Gastroesophageal sphincter (tissue), 4 donors: ENCODE measurements at regions not wholly inside any gene's neighbourhood (a gene's known extent, or its start where the extent isn't known, plus 50 kb on each side); places are given as distances from the start of the nearest gene placed in this dataset.

Experiments
- ATAC-seq: fragments of 150-250 bp; one replicate; pipeline ENCODE4 v1.9.1; 2016; ENCODE audit warnings: mild to moderate bottlenecking, moderate library complexity
- H3K27ac ChIP-seq, 4 donors: fragments of 200-600 bp; sonication (generic) in 3 of 4; 1 replicate in 3 of 4; 2 replicates in 1 of 4; pipeline ENCODE4 v1.5.1; 2016 to 2019
- H3K27me3 ChIP-seq: fragments of 200-600 bp; sonication (generic); one replicate; pipeline ENCODE4 v1.5.1; 2019
- H3K36me3 ChIP-seq, 2 donors: fragments of 200-600 bp; sonication (generic); one replicate each; pipeline ENCODE4 v1.5.1; 2019; ENCODE audit warnings: control low read depth in 1 of 2
- H3K4me1 ChIP-seq, 3 donors: fragments of 200-600 bp; sonication (generic); 1 replicate in 2 of 3; 2 replicates in 1 of 3; pipeline ENCODE4 v1.5.1; 2016 to 2019; ENCODE audit warnings: control low read depth in 2 of 3
- H3K4me3 ChIP-seq, 2 donors: fragments of 200-600 bp; sonication (generic); one replicate each; pipeline ENCODE4 v1.5.1; 2019; ENCODE audit warnings: mild to moderate bottlenecking in 1 of 2, moderate library complexity in 1 of 2
- H3K9me3 ChIP-seq, 3 donors: fragments of 200-600 bp; sonication (generic); one replicate each; pipeline ENCODE4 v1.5.1; 2017 to 2019; ENCODE audit warnings: control low read depth in 2 of 3
- CTCF ChIP-seq, 4 experiments: fragments of 200-600 bp in 2 of 4; fragments of 450-650 bp in 2 of 4; sonication (generic) in 1 of 4; IDR thresholded peaks; one replicate each; pipeline ENCODE4 v1.5.1; 2017 to 2019; ENCODE audit warnings: antibody characterized with exemption in 4 of 4, mild to moderate bottlenecking in 2 of 4, moderate library complexity in 2 of 4
- EP300 ChIP-seq: sonication (generic); formaldehyde crosslinking; IDR thresholded peaks from one replicate; pipeline ENCODE4 v1.6.1; 2017; ENCODE audit warnings: antibody characterized with exemption, mild to moderate bottlenecking
- POLR2A ChIP-seq, 2 donors: fragments of 450-650 bp; IDR thresholded peaks; one replicate each; pipeline ENCODE4 v1.6.1; 2017; ENCODE audit warnings: antibody characterized with exemption in 2 of 2, mild to moderate bottlenecking in 2 of 2, moderate library complexity in 1 of 2
- POLR2AphosphoS5 ChIP-seq: sonication (generic); formaldehyde crosslinking; IDR thresholded peaks from one replicate; pipeline ENCODE4 v1.6.1; 2017; ENCODE audit warnings: antibody characterized with exemption
- WGBS, 2 donors: methylation state at CpG; one replicate each; pipeline ENCODE4 v1.1.5; 2018; ENCODE audit warnings: low coverage in 1 of 2; 5-methylcytosine and 5-hydroxymethylcytosine counted together

- 90 to 98% methylated on average over 4 of the region's 4 CpGs for WGBS, 2 donors
- H3K27me3 ChIP-seq: no peaks in the 10 kb centered on the region
- no peak overlapping the region for H3K27ac ChIP-seq
- ATAC-seq: no peak
- no peak for TF ChIP-seq EP300
- H3K36me3 ChIP-seq: no peaks in the 10 kb centered on the region
- H3K4me3 ChIP-seq: no peak overlapping the region
- H3K4me1 ChIP-seq: no peaks in the 10 kb centered on the region
- no peaks in the 10 kb centered on the region for H3K9me3 ChIP-seq
Measured at GRCh38 chr1:218695525-218695924, 350.4 kb downstream of the TGFB2 start.

GRCh38 chr1:218698141-218698540 is 353.0 kb downstream of the TGFB2 start:
- TF ChIP-seq CTCF (IDR thresholded peaks at IDR 0.05) (no peak), POLR2AphosphoS5 (no peak), EP300 (no peak), POLR2A (IDR thresholded peaks at IDR 0.05) (no peak)
- H3K4me1 ChIP-seq: peaks cover 0 to 4% (median 0%) of the 10 kb centered on the region in 3 donors
- H3K9me3 ChIP-seq: no peaks in the 10 kb centered on the region
- no peaks in the 10 kb centered on the region for H3K27me3 ChIP-seq
- ATAC-seq: no peak
- no peaks in the 10 kb centered on the region for H3K36me3 ChIP-seq
- no peak overlapping the region for H3K4me3 ChIP-seq
- H3K27ac ChIP-seq: no peak overlapping the region

DNA sequence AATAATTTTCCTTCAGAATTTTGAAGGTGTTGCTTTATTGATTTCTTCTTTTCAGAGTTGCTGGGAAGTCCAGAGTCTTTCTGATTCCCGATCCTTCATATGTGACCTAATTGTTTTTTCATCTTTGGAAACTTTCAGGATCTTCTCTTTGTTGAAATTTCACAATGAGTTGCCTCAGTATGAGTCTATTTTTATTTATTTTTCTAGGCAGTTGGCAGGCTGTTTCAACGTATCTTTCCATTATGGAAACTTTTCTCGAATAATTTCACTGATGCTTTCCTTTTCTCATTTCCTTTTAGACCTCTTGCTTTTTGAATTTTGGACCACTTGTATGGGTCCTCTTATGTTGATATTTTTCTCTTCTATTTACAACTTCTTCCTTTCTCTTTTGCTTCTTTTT is 354.3 kb downstream of the TGFB2 start:
- Histone ChIP-seq H3K27me3 (no peaks in the 10 kb centered on the region), H3K27ac (no peak overlapping the region), H3K36me3 (no peaks in the 10 kb centered on the region), H3K4me1 (peaks cover 0 to 4% (median 0%) of the 10 kb centered on the region in 3 donors), H3K4me3 (no peak overlapping the region), H3K9me3 (no peaks in the 10 kb centered on the region)
- WGBS, 2 donors: 54 to 57% methylated on average over 3 of the region's 3 CpGs
- no peak for TF ChIP-seq EP300
- TF ChIP-seq POLR2AphosphoS5: no peak
- no peak for TF ChIP-seq POLR2A (IDR thresholded peaks at IDR 0.05)
- no peak for TF ChIP-seq CTCF (IDR thresholded peaks at IDR 0.05)
- no peak for ATAC-seq

GRCh38 chr1:218699865-218700264 is 354.7 kb downstream of the TGFB2 start:
- ATAC-seq: no peak
- WGBS, 2 donors: 94 to 100% methylated on average over 1 to 2 of the region's 2 CpGs
- H3K4me1 ChIP-seq: peaks cover 0 to 4% (median 0%) of the 10 kb centered on the region in 3 donors
- H3K36me3 ChIP-seq: no peaks in the 10 kb centered on the region
- H3K27ac ChIP-seq: no peak overlapping the region
- H3K27me3 ChIP-seq: no peaks in the 10 kb centered on the region
- no peaks in the 10 kb centered on the region for H3K9me3 ChIP-seq
- TF ChIP-seq POLR2AphosphoS5 (no peak), CTCF (IDR thresholded peaks at IDR 0.05) (no peak), EP300 (no peak)
- no peak overlapping the region for H3K4me3 ChIP-seq

DNA sequence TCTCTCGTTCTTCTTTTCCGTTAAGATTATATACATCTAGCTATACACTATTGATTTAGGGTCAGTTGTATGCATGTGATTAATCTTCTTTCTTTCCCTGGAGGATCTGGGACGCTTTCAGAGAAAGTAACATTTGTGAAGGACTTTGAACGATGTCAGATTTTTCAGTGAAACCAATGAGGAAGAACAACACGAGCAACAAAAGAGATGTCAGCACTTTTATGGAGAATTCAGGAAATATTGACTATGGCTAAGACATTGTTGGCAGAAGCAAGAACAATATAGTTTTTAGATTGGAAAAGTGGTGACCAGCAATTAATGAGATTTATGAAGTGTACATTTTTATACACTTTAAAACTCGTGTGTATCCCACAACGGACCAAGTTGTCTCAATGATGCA is 355.5 kb downstream of the TGFB2 start:
- H3K36me3 ChIP-seq: no peaks in the 10 kb centered on the region
- ATAC-seq: no peak
- 88 to 94% methylated on average over 5 to 7 of the region's 7 CpGs for WGBS, 2 donors
- no peak overlapping the region for H3K4me3 ChIP-seq
- no peak for TF ChIP-seq POLR2A (IDR thresholded peaks at IDR 0.05)
- TF ChIP-seq CTCF (IDR thresholded peaks at IDR 0.05): no peak
- TF ChIP-seq POLR2AphosphoS5: no peak
- no peak for TF ChIP-seq EP300
- H3K27ac ChIP-seq: no peak overlapping the region
- H3K4me1 ChIP-seq: peaks cover 0 to 4% (median 0%) of the 10 kb centered on the region in 3 donors
- H3K27me3 ChIP-seq: no peaks in the 10 kb centered on the region
- H3K9me3 ChIP-seq: no peaks in the 10 kb centered on the region

GRCh38 chr1:218701131-218701530 is 356.0 kb downstream of the TGFB2 start:
- peaks cover 0 to 4% (median 0%) of the 10 kb centered on the region in 3 donors for H3K4me1 ChIP-seq
- H3K27me3 ChIP-seq: no peaks in the 10 kb centered on the region
- no peak overlapping the region for H3K4me3 ChIP-seq
- 69 to 87% methylated on average over 2 to 3 of the region's 3 CpGs for WGBS, 2 donors
- no peak overlapping the region for H3K27ac ChIP-seq
- no peaks in the 10 kb centered on the region for H3K9me3 ChIP-seq
- no peak for ATAC-seq
- TF ChIP-seq EP300 (no peak), POLR2A (IDR thresholded peaks at IDR 0.05) (no peak), CTCF (IDR thresholded peaks at IDR 0.05) (no peak), POLR2AphosphoS5 (no peak)
- H3K36me3 ChIP-seq: no peaks in the 10 kb centered on the region
